ENCODE measurements at regions not wholly inside any gene's neighbourhood (a gene's known extent, or its start where the extent isn't known, plus 50 kb on each side); places are given as distances from the start of the nearest gene placed in this dataset.

- TF ChIP-seq MXD3 (CRISPR knock-in tag; IDR thresholded peaks at IDR 0.05) (no peak), SMAD3 (CRISPR knock-in tag; IDR thresholded peaks at IDR 0.05) (no peak), ZNF564 (CRISPR knock-in tag; IDR thresholded peaks at IDR 0.05) (no peak), NFAT5 (CRISPR knock-in tag; IDR thresholded peaks at IDR 0.05) (no peak), ZNF263 (CRISPR knock-in tag; IDR thresholded peaks at IDR 0.05) (no peak), HOXA7 (CRISPR knock-in tag; IDR thresholded peaks at IDR 0.05) (no peak), FOXP4 (CRISPR knock-in tag; IDR thresholded peaks at IDR 0.05) (peak; percentile 76), ZNF766 (CRISPR knock-in tag; IDR thresholded peaks at IDR 0.05; ENCODE audit: borderline replicate concordance) (no peak), ZNF407 (CRISPR knock-in tag; IDR thresholded peaks at IDR 0.05; ENCODE audit: not compliant biosample characterization) (no peak), ZNF746 (CRISPR knock-in tag; IDR thresholded peaks at IDR 0.05) (no peak)
Measured at GRCh38 chr3:63076357-63076756, 201.1 kb upstream of the CADPS start (continued).
